ENCODE measurements at regions not wholly inside any gene's neighbourhood (a gene's known extent, or its start where the extent isn't known, plus 50 kb on each side); places are given as distances from the start of the nearest gene placed in this dataset.
"Not testable (repeated sequence)": the region's sequence is repeated elsewhere in the genome, so short reads cannot be mapped to it uniquely, and the experiment has no call there.

DNA sequence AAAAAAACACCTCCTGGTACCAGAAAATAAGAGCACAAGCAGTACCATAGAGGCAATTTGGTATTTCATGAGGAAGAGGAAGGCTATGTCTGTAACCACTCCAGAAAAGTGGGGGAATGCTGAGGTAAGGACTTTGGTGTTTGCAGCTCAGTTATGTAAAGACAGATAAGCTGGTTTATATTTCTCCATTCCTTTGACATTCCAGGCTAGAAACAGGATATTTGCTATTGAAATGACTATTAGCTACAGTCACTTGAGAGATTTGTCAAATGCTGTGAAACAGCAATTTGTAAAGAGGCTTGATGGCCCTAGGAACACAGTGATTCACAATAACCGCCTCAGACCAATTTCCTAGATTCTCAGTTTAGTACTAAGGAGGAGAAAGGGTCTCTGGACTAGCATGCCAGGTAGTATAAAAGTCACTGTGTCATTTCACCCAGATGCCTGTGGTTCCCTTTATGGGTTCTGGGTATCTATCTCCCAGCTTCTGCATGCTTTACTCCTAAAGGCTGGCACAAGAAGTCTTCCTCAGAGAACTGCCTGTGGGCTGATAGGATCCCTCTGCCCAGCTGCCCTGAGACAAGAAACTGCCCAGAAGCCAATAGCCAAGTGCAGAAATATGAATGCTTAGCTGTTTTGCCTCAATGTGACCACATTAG is 80.5 kb downstream of the VCAM1 start:
- no CpG with 5 or more reads among the region's 1 CpG for WGBS (ENCODE audit: extremely low coverage, insufficient coverage, low lambda C conversion rate)
- Histone ChIP-seq H2BK120ac (ENCODE audit: low read depth, low read length) (no peak overlapping the region), H3K79me1 (ENCODE audit: low read length) (no peaks in the 10 kb centered on the region), H3K27me3 (ENCODE audit: insufficient read depth, low read length, poor library complexity) (no peaks in the 10 kb centered on the region), H3K4me3 (ENCODE audit: low read length) (no peak overlapping the region), H2AK5ac (ENCODE audit: low read length) (no peak overlapping the region), H3K18ac (ENCODE audit: low read length) (no peak overlapping the region), H3K56ac (ENCODE audit: low read length) (no peak overlapping the region), H3K9ac (ENCODE audit: low read length) (no peak overlapping the region), H3K4ac (ENCODE audit: low read depth, low read length) (no peak overlapping the region), H4K8ac (ENCODE audit: low read depth, low read length) (no peak overlapping the region), H2BK15ac (replicated peaks; ENCODE audit: low read depth) (no peak overlapping the region), H4K5ac (ENCODE audit: low read length) (no peak overlapping the region), H3K79me2 (ENCODE audit: control insufficient read depth, insufficient read depth, low read length) (no peaks in the 10 kb centered on the region), H3K4me1 (ENCODE audit: control insufficient read depth, low read depth, low read length) (no peaks in the 10 kb centered on the region), H3K4me2 (ENCODE audit: low read length) (no peak overlapping the region), H3K27ac (ENCODE audit: low read depth, low read length) (no peak overlapping the region), H2BK5ac (ENCODE audit: low read length) (no peak overlapping the region), H3K23ac (ENCODE audit: low read length) (no peak overlapping the region), H3K36me3 (ENCODE audit: control insufficient read depth, insufficient read depth, low read length) (no peaks in the 10 kb centered on the region)
- no peak for DNase-seq

DNA sequence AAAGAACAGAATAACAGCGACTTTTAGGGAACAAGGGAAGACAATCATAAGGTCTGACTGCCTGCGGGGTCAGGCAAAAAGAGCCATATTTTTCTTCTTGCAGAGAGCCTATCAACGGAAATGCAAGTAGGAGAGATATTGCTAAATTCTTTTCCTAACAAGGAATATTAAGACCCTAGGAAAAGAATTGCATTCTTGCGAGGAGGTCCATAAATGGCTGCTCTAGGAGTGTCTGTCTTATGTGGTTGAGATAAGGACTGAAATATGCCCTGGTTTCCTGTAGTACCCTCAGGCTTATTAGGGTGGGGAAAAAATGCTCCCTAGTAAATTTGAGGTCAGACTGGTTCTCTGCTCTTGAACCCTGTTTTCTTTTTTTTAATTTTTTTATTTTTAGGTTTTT is 81.7 kb downstream of the VCAM1 start:
- not testable (repeated sequence) for DNase-seq; H3K27ac ChIP-seq (ENCODE audit: low read depth, low read length); H3K4me2 ChIP-seq (ENCODE audit: low read length); H3K27me3 ChIP-seq (ENCODE audit: insufficient read depth, low read length, poor library complexity); H4K5ac ChIP-seq (ENCODE audit: low read length); H2AK5ac ChIP-seq (ENCODE audit: low read length); H3K56ac ChIP-seq (ENCODE audit: low read length); H2BK5ac ChIP-seq (ENCODE audit: low read length); H3K9ac ChIP-seq (ENCODE audit: low read length); H3K23ac ChIP-seq (ENCODE audit: low read length); H3K36me3 ChIP-seq (ENCODE audit: control insufficient read depth, insufficient read depth, low read length); H3K79me1 ChIP-seq (ENCODE audit: low read length); H3K4me1 ChIP-seq (ENCODE audit: control insufficient read depth, low read depth, low read length); H2BK15ac ChIP-seq (replicated peaks; ENCODE audit: low read depth); H3K4ac ChIP-seq (ENCODE audit: low read depth, low read length); H2BK120ac ChIP-seq (ENCODE audit: low read depth, low read length); H3K4me3 ChIP-seq (ENCODE audit: low read length); H3K18ac ChIP-seq (ENCODE audit: low read length); H3K79me2 ChIP-seq (ENCODE audit: control insufficient read depth, insufficient read depth, low read length); H4K8ac ChIP-seq (ENCODE audit: low read depth, low read length)
- no CpG with 5 or more reads among the region's 4 CpGs for WGBS (ENCODE audit: extremely low coverage, insufficient coverage, low lambda C conversion rate)

DNA sequence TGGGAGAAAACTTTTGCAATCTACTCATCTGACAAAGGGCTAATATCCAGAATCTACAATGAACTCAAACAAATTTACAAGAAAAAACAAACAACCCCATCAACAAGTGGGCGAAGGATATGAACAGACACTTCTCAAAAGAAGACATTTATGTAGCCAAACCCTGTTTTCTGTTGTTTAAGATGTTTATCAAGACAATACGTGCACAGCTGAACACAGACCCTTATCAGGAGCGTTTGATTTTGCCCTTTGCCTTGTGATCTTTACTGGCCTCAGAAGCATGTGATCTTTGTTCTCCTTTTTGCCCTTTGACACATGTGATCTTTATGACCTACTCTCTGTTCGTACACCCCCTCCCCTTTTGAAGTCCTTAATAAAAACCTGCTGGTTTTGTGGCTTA is 83.7 kb downstream of the VCAM1 start:
- not testable (repeated sequence) for H3K4me3 ChIP-seq (ENCODE audit: low read length); H3K27me3 ChIP-seq (ENCODE audit: insufficient read depth, low read length, poor library complexity); H3K9ac ChIP-seq (ENCODE audit: low read length); H3K56ac ChIP-seq (ENCODE audit: low read length); H2BK15ac ChIP-seq (replicated peaks; ENCODE audit: low read depth); H3K4me2 ChIP-seq (ENCODE audit: low read length); H2BK120ac ChIP-seq (ENCODE audit: low read depth, low read length); H3K4ac ChIP-seq (ENCODE audit: low read depth, low read length); H4K8ac ChIP-seq (ENCODE audit: low read depth, low read length); H4K5ac ChIP-seq (ENCODE audit: low read length); H3K27ac ChIP-seq (ENCODE audit: low read depth, low read length); H3K4me1 ChIP-seq (ENCODE audit: control insufficient read depth, low read depth, low read length); H3K79me1 ChIP-seq (ENCODE audit: low read length); H3K79me2 ChIP-seq (ENCODE audit: control insufficient read depth, insufficient read depth, low read length); DNase-seq; H3K23ac ChIP-seq (ENCODE audit: low read length); H3K36me3 ChIP-seq (ENCODE audit: control insufficient read depth, insufficient read depth, low read length); H2AK5ac ChIP-seq (ENCODE audit: low read length); H3K18ac ChIP-seq (ENCODE audit: low read length); H2BK5ac ChIP-seq (ENCODE audit: low read length)
- WGBS (ENCODE audit: extremely low coverage, insufficient coverage, low lambda C conversion rate) = no CpG with 5 or more reads among the region's 4 CpGs

DNA sequence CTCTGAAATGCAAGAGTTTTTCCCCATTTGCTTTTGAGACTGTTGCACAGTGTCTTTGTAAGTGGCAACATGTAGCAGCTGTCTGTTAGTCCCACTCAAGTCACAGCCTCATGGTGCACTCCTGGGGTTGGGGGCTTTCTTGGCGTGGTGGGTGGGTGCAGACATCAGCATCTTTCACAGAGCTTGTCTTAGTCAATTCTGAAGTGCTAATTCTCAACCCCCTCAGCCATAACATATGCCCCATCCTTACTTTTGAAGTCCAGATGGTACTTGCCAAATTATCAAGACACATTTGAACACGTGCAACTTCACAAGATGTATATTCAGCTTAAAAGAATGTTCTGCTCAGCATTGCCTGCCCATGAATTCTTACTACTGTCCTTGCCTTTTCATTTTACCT is 87.1 kb downstream of the VCAM1 start:
- Histone ChIP-seq H3K36me3 (ENCODE audit: control insufficient read depth, insufficient read depth, low read length) (no peaks in the 10 kb centered on the region), H2AK5ac (ENCODE audit: low read length) (no peak overlapping the region), H3K4me2 (ENCODE audit: low read length) (no peak overlapping the region), H3K56ac (ENCODE audit: low read length) (no peak overlapping the region), H2BK5ac (ENCODE audit: low read length) (no peak overlapping the region), H4K8ac (ENCODE audit: low read depth, low read length) (no peak overlapping the region), H3K23ac (ENCODE audit: low read length) (no peak overlapping the region), H3K27me3 (ENCODE audit: insufficient read depth, low read length, poor library complexity) (no peaks in the 10 kb centered on the region), H2BK15ac (replicated peaks; ENCODE audit: low read depth) (no peak overlapping the region), H3K4me3 (ENCODE audit: low read length) (no peak overlapping the region), H3K4ac (ENCODE audit: low read depth, low read length) (no peak overlapping the region), H3K79me2 (ENCODE audit: control insufficient read depth, insufficient read depth, low read length) (no peaks in the 10 kb centered on the region), H3K4me1 (ENCODE audit: control insufficient read depth, low read depth, low read length) (no peaks in the 10 kb centered on the region), H3K18ac (ENCODE audit: low read length) (no peak overlapping the region), H3K9ac (ENCODE audit: low read length) (no peak overlapping the region), H3K79me1 (ENCODE audit: low read length) (no peaks in the 10 kb centered on the region), H4K5ac (ENCODE audit: low read length) (no peak overlapping the region), H3K27ac (ENCODE audit: low read depth, low read length) (no peak overlapping the region), H2BK120ac (ENCODE audit: low read depth, low read length) (no peak overlapping the region)
- WGBS (ENCODE audit: extremely low coverage, insufficient coverage, low lambda C conversion rate) = no CpG with 5 or more reads among the region's 2 CpGs
- DNase-seq = no peak

DNA sequence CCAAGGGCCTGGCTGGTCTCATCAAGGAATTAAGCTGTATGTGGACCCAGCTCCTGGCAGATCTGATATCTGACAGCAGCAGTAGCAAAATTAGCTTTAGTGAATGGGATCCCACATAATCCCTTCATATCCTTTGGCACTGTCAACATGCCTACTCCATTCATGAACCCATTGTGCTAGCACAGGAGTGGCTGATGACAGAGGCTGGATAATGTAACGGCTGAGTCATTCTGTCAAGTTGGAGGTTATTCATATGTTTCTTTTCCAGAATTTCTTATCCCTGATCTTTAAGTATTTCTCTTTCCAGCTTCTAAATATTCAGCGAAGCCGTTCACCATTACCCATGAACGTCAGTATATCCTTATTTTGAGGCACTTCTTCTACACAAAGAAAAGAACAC is 84.3 kb downstream of the EXTL2 start:
- Histone ChIP-seq H2BK15ac (replicated peaks; ENCODE audit: low read depth) (no peak overlapping the region), H3K9ac (ENCODE audit: low read length) (no peak overlapping the region), H3K56ac (ENCODE audit: low read length) (no peak overlapping the region), H3K36me3 (ENCODE audit: control insufficient read depth, insufficient read depth, low read length) (no peaks in the 10 kb centered on the region), H3K4ac (ENCODE audit: low read depth, low read length) (no peak overlapping the region), H3K4me1 (ENCODE audit: control insufficient read depth, low read depth, low read length) (no peaks in the 10 kb centered on the region), H3K27me3 (ENCODE audit: insufficient read depth, low read length, poor library complexity) (no peaks in the 10 kb centered on the region), H3K79me1 (ENCODE audit: low read length) (no peaks in the 10 kb centered on the region), H3K4me3 (ENCODE audit: low read length) (no peak overlapping the region), H2AK5ac (ENCODE audit: low read length) (no peak overlapping the region), H2BK120ac (ENCODE audit: low read depth, low read length) (no peak overlapping the region), H4K5ac (ENCODE audit: low read length) (no peak overlapping the region), H3K79me2 (ENCODE audit: control insufficient read depth, insufficient read depth, low read length) (no peaks in the 10 kb centered on the region), H3K4me2 (ENCODE audit: low read length) (no peak overlapping the region), H3K23ac (ENCODE audit: low read length) (no peak overlapping the region), H2BK5ac (ENCODE audit: low read length) (no peak overlapping the region), H4K8ac (ENCODE audit: low read depth, low read length) (no peak overlapping the region), H3K27ac (ENCODE audit: low read depth, low read length) (no peak overlapping the region), H3K18ac (ENCODE audit: low read length) (no peak overlapping the region)
- no CpG with 5 or more reads among the region's 4 CpGs for WGBS (ENCODE audit: extremely low coverage, insufficient coverage, low lambda C conversion rate)
- DNase-seq = no peak

DNA sequence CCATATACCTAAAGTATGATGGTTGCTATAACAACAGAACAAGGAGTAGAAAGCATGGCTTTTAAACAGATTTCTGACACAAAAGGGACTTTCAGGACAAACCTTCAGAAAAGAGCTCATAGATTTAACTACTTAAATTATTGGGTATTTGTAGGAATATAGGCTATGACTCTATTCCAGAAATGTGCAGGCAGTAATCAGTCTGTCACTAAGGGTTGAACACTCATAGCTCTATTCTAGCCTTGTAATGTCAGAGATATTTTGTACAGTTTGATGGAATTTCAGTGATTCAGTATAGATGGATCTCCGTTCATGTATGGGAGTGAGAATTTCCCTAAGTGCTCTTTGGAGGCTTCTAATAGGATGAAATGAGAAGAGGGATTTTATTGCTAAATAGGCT is 82.8 kb downstream of the EXTL2 start:
- Histone ChIP-seq H3K4ac (ENCODE audit: low read depth, low read length) (no peak overlapping the region), H3K4me3 (ENCODE audit: low read length) (no peak overlapping the region), H3K4me1 (ENCODE audit: control insufficient read depth, low read depth, low read length) (no peaks in the 10 kb centered on the region), H3K23ac (ENCODE audit: low read length) (no peak overlapping the region), H3K27me3 (ENCODE audit: insufficient read depth, low read length, poor library complexity) (no peaks in the 10 kb centered on the region), H3K36me3 (ENCODE audit: control insufficient read depth, insufficient read depth, low read length) (no peaks in the 10 kb centered on the region), H3K56ac (ENCODE audit: low read length) (no peak overlapping the region), H3K9ac (ENCODE audit: low read length) (no peak overlapping the region), H3K4me2 (ENCODE audit: low read length) (no peak overlapping the region), H3K18ac (ENCODE audit: low read length) (no peak overlapping the region), H4K5ac (ENCODE audit: low read length) (no peak overlapping the region), H2BK15ac (replicated peaks; ENCODE audit: low read depth) (no peak overlapping the region), H4K8ac (ENCODE audit: low read depth, low read length) (no peak overlapping the region), H2BK120ac (ENCODE audit: low read depth, low read length) (no peak overlapping the region), H2BK5ac (ENCODE audit: low read length) (no peak overlapping the region), H3K79me1 (ENCODE audit: low read length) (no peaks in the 10 kb centered on the region), H2AK5ac (ENCODE audit: low read length) (no peak overlapping the region), H3K79me2 (ENCODE audit: control insufficient read depth, insufficient read depth, low read length) (no peaks in the 10 kb centered on the region), H3K27ac (ENCODE audit: low read depth, low read length) (no peak overlapping the region)
- DNase-seq = no peak
- WGBS (ENCODE audit: extremely low coverage, insufficient coverage, low lambda C conversion rate) = no CpG with 5 or more reads among the region's 1 CpG

All from mesendoderm (in vitro differentiated cells).